CD8-positive, alpha-beta memory T cell (primary cell): ENCODE measurements at regions not wholly inside any gene's neighbourhood (a gene's known extent, or its start where the extent isn't known, plus 50 kb on each side); places are given as distances from the start of the nearest gene placed in this dataset.

Experiments
- CTCF ChIA-PET: fragments of 350-600 bp; sonication (Branson Sonifier 250); formaldehyde crosslinking; loops from one replicate; lab custom pipeline; 2021; ENCODE audit warnings: antibody characterized with exemption; lab: Charles Lee
- POLR2A ChIA-PET: fragments of 350-600 bp; sonication (Branson Sonifier 250); formaldehyde crosslinking; loops from one replicate; lab custom pipeline; 2021; ENCODE audit warnings: antibody characterized with exemption; lab: Charles Lee
- DNase-seq, 5 donors: peaks; one replicate each; pipeline versions ENCODE4 v3.0.0 to v3.0.0-alpha.2; 2020 to 2022; ENCODE audit warnings: mixed read lengths in 1 of 5
- H3K27ac ChIP-seq: one replicate; pipeline ENCODE4 v1.7.0; 2013; ENCODE audit warnings: low read depth, mild to moderate bottlenecking, low read length, moderate library complexity
- H3K27me3 ChIP-seq: 2 replicates; pipeline ENCODE4 v1.7.0; 2013; ENCODE audit warnings: low read length, mild to moderate bottlenecking; ENCODE audit not compliant: insufficient read depth, poor library complexity, severe bottlenecking
- H3K36me3 ChIP-seq: 2 replicates; pipeline ENCODE4 v1.7.0; 2013; ENCODE audit warnings: mild to moderate bottlenecking, low read length, moderate library complexity; ENCODE audit not compliant: insufficient read depth
- H3K4me1 ChIP-seq: 2 replicates; pipeline ENCODE4 v1.7.0; 2013; ENCODE audit warnings: mild to moderate bottlenecking, low read length, moderate library complexity; ENCODE audit not compliant: insufficient read depth
- H3K4me3 ChIP-seq: 2 replicates; pipeline ENCODE4 v1.7.0; 2013; ENCODE audit warnings: mild to moderate bottlenecking, low read length
- H3K9me3 ChIP-seq: 2 replicates; pipeline ENCODE4 v1.7.0; 2013; ENCODE audit warnings: mild to moderate bottlenecking, low read length
- H3K27ac Mint-ChIP-seq, 8 donors: one replicate each; pipeline ENCODE4 v1.8.0; 2020 to 2021; ENCODE audit warnings: mixed read lengths in 8 of 8, mild to moderate bottlenecking in 6 of 8, inconsistent platforms in 3 of 8, moderate library complexity in 3 of 8
- H3K27me3 Mint-ChIP-seq, 2 donors: one replicate each; pipeline ENCODE4 v1.8.0; 2020 to 2021; ENCODE audit warnings: mixed read lengths in 2 of 2, mild to moderate bottlenecking in 1 of 2, moderate library complexity in 1 of 2
- H3K36me3 Mint-ChIP-seq, 3 donors: one replicate each; pipeline ENCODE4 v1.8.0; 2020 to 2021; ENCODE audit warnings: mixed read lengths in 3 of 3, inconsistent platforms in 1 of 3, mild to moderate bottlenecking in 1 of 3
- H3K4me1 Mint-ChIP-seq, 3 donors: one replicate each; pipeline ENCODE4 v1.8.0; 2020 to 2021; ENCODE audit warnings: mixed read lengths in 3 of 3, inconsistent platforms in 1 of 3, mild to moderate bottlenecking in 1 of 3
- H3K4me3 Mint-ChIP-seq, 7 donors: one replicate each; pipeline ENCODE4 v1.8.0; 2020 to 2021; ENCODE audit warnings: mixed read lengths in 7 of 7, mild to moderate bottlenecking in 6 of 7, moderate library complexity in 4 of 7, inconsistent platforms in 2 of 7
- H3K9me3 Mint-ChIP-seq, 5 donors: one replicate each; pipeline ENCODE4 v1.8.0; 2020 to 2022; ENCODE audit warnings: mixed read lengths in 5 of 5, mild to moderate bottlenecking in 3 of 5, moderate library complexity in 2 of 5, inconsistent platforms in 1 of 5

- Histone ChIP-seq H3K4me1 (no peaks in the 10 kb centered on the region), H3K27me3 (no peaks in the 10 kb centered on the region), H3K27ac (no peak overlapping the region), H3K9me3 (no peaks in the 10 kb centered on the region), H3K4me3 (no peak overlapping the region), H3K36me3 (no peaks in the 10 kb centered on the region)
- no peaks in the 10 kb centered on the region for H3K36me3 Mint-ChIP-seq
- H3K27ac Mint-ChIP-seq = no peak overlapping the region
- no peaks in the 10 kb centered on the region for H3K9me3 Mint-ChIP-seq
- CTCF ChIA-PET = no interaction called here
- H3K4me3 Mint-ChIP-seq = no peak overlapping the region
- peaks cover 10 to 45% of the 10 kb centered on the region in 2 donors for H3K27me3 Mint-ChIP-seq
- POLR2A ChIA-PET = no interaction called here
- DNase-seq = peak in 1 of 5 donors; percentile 2
- peaks cover 0 to 5% (median 0%) of the 10 kb centered on the region in 3 donors for H3K4me1 Mint-ChIP-seq
Measured at GRCh38 chr2:557635-558301, 119.4 kb downstream of the TMEM18 start.

GRCh38 chr2:556485-556884, 120.7 kb downstream of the TMEM18 start:
- Mint-ChIP-seq H3K27ac (no peak overlapping the region), H3K9me3 (no peaks in the 10 kb centered on the region), H3K4me3 (no peak overlapping the region), H3K4me1 (no peaks in the 10 kb centered on the region), H3K27me3 (peaks cover 9 to 52% of the 10 kb centered on the region in 2 donors), H3K36me3 (no peaks in the 10 kb centered on the region)
- no peak for DNase-seq
- CTCF ChIA-PET = interaction anchor here (1.1 kb wide), 1 partner anchor 31 kb away, joined by 3 read pairs; no protein-coding TSS in a partner anchor
- H3K36me3 ChIP-seq = no peaks in the 10 kb centered on the region
- H3K9me3 ChIP-seq = no peaks in the 10 kb centered on the region
- H3K4me1 ChIP-seq = no peaks in the 10 kb centered on the region
- no peaks in the 10 kb centered on the region for H3K27me3 ChIP-seq
- no peak overlapping the region for H3K27ac ChIP-seq
- POLR2A ChIA-PET = no interaction called here
- no peak overlapping the region for H3K4me3 ChIP-seq

DNA sequence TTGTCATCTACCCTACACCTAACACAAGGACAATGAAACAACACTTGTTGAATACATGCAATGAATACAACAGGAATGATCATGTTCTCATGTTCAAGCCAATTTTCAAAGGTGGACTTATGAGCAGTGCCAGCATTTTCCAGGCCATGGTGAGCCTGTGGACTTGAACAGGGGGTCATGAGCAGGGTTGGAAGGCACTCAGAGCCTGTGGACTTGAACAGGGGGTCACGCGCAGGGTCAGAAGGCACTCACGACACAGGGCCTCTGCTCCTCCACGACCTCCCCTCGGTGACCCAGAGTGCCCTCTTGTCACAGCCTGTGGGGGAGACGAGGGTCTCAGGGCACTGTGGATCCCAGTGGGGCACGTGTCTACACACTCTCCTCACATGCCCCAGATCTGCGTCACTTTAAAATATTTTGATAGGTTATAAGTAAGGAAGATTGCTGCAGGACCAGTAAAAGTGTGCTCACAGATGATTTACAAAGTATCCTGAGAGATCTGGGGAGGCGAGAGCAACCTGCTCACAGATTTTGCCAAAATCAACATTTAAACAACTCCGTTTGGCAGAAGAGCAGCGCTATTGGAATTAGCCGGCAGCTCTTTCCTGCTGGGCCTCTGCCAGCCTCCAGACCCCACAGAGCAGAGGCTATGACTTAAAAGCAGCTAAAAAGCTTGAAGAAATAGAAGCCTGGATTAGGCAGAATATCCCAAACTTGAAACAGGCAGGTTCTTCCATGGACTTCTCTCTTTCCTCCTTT, 121.9 kb downstream of the TMEM18 start:
- POLR2A ChIA-PET = no interaction called here
- Histone ChIP-seq H3K36me3 (no peaks in the 10 kb centered on the region), H3K27ac (no peak overlapping the region), H3K4me3 (no peak overlapping the region), H3K9me3 (no peaks in the 10 kb centered on the region), H3K4me1 (no peaks in the 10 kb centered on the region), H3K27me3 (no peaks in the 10 kb centered on the region)
- H3K27me3 Mint-ChIP-seq = peaks cover 9 to 52% of the 10 kb centered on the region in 2 donors
- CTCF ChIA-PET = interaction anchor here (1.1 kb wide), 1 partner anchor 30 kb away, joined by 3 read pairs; no protein-coding TSS in a partner anchor
- no peak overlapping the region for H3K27ac Mint-ChIP-seq
- H3K4me1 Mint-ChIP-seq = no peaks in the 10 kb centered on the region
- no peaks in the 10 kb centered on the region for H3K36me3 Mint-ChIP-seq
- DNase-seq = no peak
- H3K9me3 Mint-ChIP-seq = no peaks in the 10 kb centered on the region
- H3K4me3 Mint-ChIP-seq = no peak overlapping the region

GRCh38 chr2:554444-554843, 122.8 kb downstream of the TMEM18 start:
- Histone ChIP-seq H3K27me3 (no peaks in the 10 kb centered on the region), H3K4me1 (no peaks in the 10 kb centered on the region), H3K36me3 (no peaks in the 10 kb centered on the region), H3K27ac (no peak overlapping the region), H3K9me3 (no peaks in the 10 kb centered on the region), H3K4me3 (no peak overlapping the region)
- no peak overlapping the region for H3K27ac Mint-ChIP-seq
- DNase-seq = no peak
- H3K36me3 Mint-ChIP-seq = no peaks in the 10 kb centered on the region
- H3K27me3 Mint-ChIP-seq = peaks cover 6 to 52% of the 10 kb centered on the region in 2 donors
- no peaks in the 10 kb centered on the region for H3K4me1 Mint-ChIP-seq
- H3K9me3 Mint-ChIP-seq = no peaks in the 10 kb centered on the region
- H3K4me3 Mint-ChIP-seq = no peak overlapping the region
- ChIA-PET CTCF (no interaction called here), POLR2A (no interaction called here)

GRCh38 chr2:552906-553305, 124.3 kb downstream of the TMEM18 start:
- peaks cover 6 to 41% of the 10 kb centered on the region in 2 donors for H3K27me3 Mint-ChIP-seq
- no peak overlapping the region for H3K4me3 ChIP-seq
- H3K9me3 Mint-ChIP-seq = no peaks in the 10 kb centered on the region
- no peaks in the 10 kb centered on the region for H3K36me3 Mint-ChIP-seq
- H3K4me1 ChIP-seq = no peaks in the 10 kb centered on the region
- no peak overlapping the region for H3K4me3 Mint-ChIP-seq
- no peaks in the 10 kb centered on the region for H3K27me3 ChIP-seq
- H3K4me1 Mint-ChIP-seq = no peaks in the 10 kb centered on the region
- no peak for DNase-seq
- CTCF ChIA-PET = no interaction called here
- no peaks in the 10 kb centered on the region for H3K9me3 ChIP-seq
- peak overlapping the region in 1 of 8 donors; percentile 12 for H3K27ac Mint-ChIP-seq
- POLR2A ChIA-PET = no interaction called here
- no peaks in the 10 kb centered on the region for H3K36me3 ChIP-seq
- H3K27ac ChIP-seq = no peak overlapping the region

- DNase-seq = no peak
- CTCF ChIA-PET = no interaction called here
- no peak overlapping the region for H3K4me3 ChIP-seq
- H3K27ac ChIP-seq = no peak overlapping the region
- Mint-ChIP-seq H3K27me3 (peaks cover 9 to 43% of the 10 kb centered on the region in 2 donors), H3K36me3 (no peaks in the 10 kb centered on the region), H3K27ac (no peak overlapping the region), H3K4me3 (no peak overlapping the region), H3K4me1 (no peaks in the 10 kb centered on the region), H3K9me3 (no peaks in the 10 kb centered on the region)
- POLR2A ChIA-PET = no interaction called here
- no peaks in the 10 kb centered on the region for H3K36me3 ChIP-seq
- no peaks in the 10 kb centered on the region for H3K9me3 ChIP-seq
- H3K27me3 ChIP-seq = no peaks in the 10 kb centered on the region
- no peaks in the 10 kb centered on the region for H3K4me1 ChIP-seq
Measured at GRCh38 chr2:551621-552020, 125.6 kb downstream of the TMEM18 start.

DNA sequence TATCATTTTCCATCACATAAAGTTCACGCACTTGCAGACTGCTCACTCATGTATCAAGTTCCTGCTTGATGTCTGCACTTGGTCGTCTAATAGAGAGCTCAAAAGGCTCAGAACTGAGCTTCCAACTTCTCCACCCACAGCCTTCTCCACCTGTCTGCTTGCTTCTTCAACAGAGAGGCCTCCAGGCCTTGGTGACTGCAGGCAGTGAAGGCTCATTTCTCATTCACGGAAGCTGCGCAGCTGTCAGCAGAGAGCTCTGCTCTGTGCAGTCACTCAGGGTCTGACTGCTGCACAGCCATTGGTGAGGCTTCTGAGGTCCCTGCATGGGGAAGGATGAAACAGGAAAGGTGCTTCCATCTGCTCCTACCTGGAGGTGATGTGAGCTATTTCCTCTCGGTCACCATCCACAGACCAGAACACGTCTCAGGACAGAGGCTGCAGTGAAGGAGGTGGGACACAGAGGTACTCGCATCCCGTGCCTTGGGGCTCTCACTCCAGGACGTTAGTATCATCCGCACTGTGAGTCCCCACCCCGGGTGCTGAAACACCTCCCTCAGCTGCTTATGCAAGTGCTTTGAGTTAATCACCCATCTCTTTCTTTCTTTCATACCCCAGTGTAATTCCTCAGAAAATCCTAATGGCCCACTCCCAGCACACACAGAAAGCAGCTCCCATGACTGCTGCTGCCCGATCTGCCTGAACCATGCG, 126.2 kb downstream of the TMEM18 start:
- CTCF ChIA-PET = no interaction called here
- DNase-seq = no peak
- Histone ChIP-seq H3K36me3 (no peaks in the 10 kb centered on the region), H3K4me3 (no peak overlapping the region), H3K4me1 (no peaks in the 10 kb centered on the region), H3K9me3 (no peaks in the 10 kb centered on the region), H3K27ac (no peak overlapping the region), H3K27me3 (no peaks in the 10 kb centered on the region)
- no peaks in the 10 kb centered on the region for H3K4me1 Mint-ChIP-seq
- POLR2A ChIA-PET = no interaction called here
- H3K27me3 Mint-ChIP-seq = peaks cover 10 to 37% of the 10 kb centered on the region in 2 donors
- no peak overlapping the region for H3K4me3 Mint-ChIP-seq
- H3K9me3 Mint-ChIP-seq = no peaks in the 10 kb centered on the region
- peak overlapping the region in 1 of 8 donors; percentile 24 for H3K27ac Mint-ChIP-seq
- H3K36me3 Mint-ChIP-seq = no peaks in the 10 kb centered on the region
